H1 (cell line): ENCODE measurements at regions not wholly inside any gene's neighbourhood (a gene's known extent, or its start where the extent isn't known, plus 50 kb on each side); places are given as distances from the start of the nearest gene placed in this dataset.

Experiments
- CTCF ChIA-PET: fragments of 300-600 bp; sonication (Branson Sonifier 250); formaldehyde crosslinking; loops from one replicate; lab custom pipeline; 2021; ENCODE audit not compliant: partially characterized antibody; lab: Charles Lee
- POLR2A ChIA-PET: fragments of 300-600 bp; sonication (Branson Sonifier 250); formaldehyde crosslinking; loops from one replicate; lab custom pipeline; 2021; ENCODE audit warnings: inconsistent platforms; ENCODE audit not compliant: partially characterized antibody; lab: Charles Lee
- DNase-seq, 2 experiments: peaks; one replicate each; pipeline versions ENCODE4 v3.0.0 to v3.0.0-alpha.2; 2010 to 2022; ENCODE audit warnings: low spot score in 2 of 2, low read depth in 1 of 2, mixed read lengths in 1 of 2
- FAIRE-seq: peaks from 2 replicates; lab custom pipeline; 2011; peaks lifted over from hg19 to GRCh38; lab: Jason Lieb, UNC
- H2AFZ ChIP-seq: 2 replicates; pipeline ENCODE4 v1.8.1; 2012; ENCODE audit warnings: low read length, inconsistent platforms
- H2AK5ac ChIP-seq: 2 replicates; pipeline ENCODE4 v1.6.1; 2013; ENCODE audit warnings: low read depth, low read length
- H2BK120ac ChIP-seq: replicated peaks from 2 replicates; pipeline ENCODE3; 2013; ENCODE audit warnings: low read depth, low read length, inconsistent platforms
- H2BK12ac ChIP-seq: 2 replicates; pipeline ENCODE4 v1.6.1; 2013; ENCODE audit warnings: low read depth, low read length
- H2BK15ac ChIP-seq: 2 replicates; pipeline ENCODE4 v1.6.1; 2013; ENCODE audit warnings: low read length
- H2BK20ac ChIP-seq: 2 replicates; pipeline ENCODE4 v1.6.1; 2013; ENCODE audit warnings: low read length
- H2BK5ac ChIP-seq: 2 replicates; pipeline ENCODE4 v1.6.1; 2013; ENCODE audit warnings: low read depth, low read length
- H3K14ac ChIP-seq: 2 replicates; pipeline ENCODE4 v1.6.1; 2013; ENCODE audit warnings: inconsistent platforms; ENCODE audit not compliant: insufficient read length
- H3K18ac ChIP-seq: 2 replicates; pipeline ENCODE4 v1.6.1; 2013; ENCODE audit warnings: low read length; ENCODE audit errors: extremely low read depth
- H3K23ac ChIP-seq: 2 replicates; pipeline ENCODE4 v1.6.1; 2013; ENCODE audit warnings: inconsistent platforms; ENCODE audit not compliant: insufficient read length
- H3K23me2 ChIP-seq: 2 replicates; pipeline ENCODE4 v1.6.1; 2013; ENCODE audit warnings: low read depth, low read length
- H3K27ac ChIP-seq: 2 replicates; pipeline ENCODE4 v1.6.1; 2011; ENCODE audit warnings: low read depth, low read length, inconsistent platforms
- H3K27me3 ChIP-seq, 4 experiments: replicated peaks in 1 of 4; 1 replicate in 1 of 4; 2 replicates in 3 of 4; pipeline versions ENCODE4 v1.6.1 to v1.8.1; 2011 to 2013; ENCODE audit warnings: low read length in 3 of 4, mild to moderate bottlenecking in 3 of 4, inconsistent platforms in 2 of 4, mixed read lengths in 2 of 4, moderate library complexity in 1 of 4; ENCODE audit not compliant: control insufficient read depth in 3 of 4, insufficient read depth in 3 of 4; ENCODE audit errors: extremely low read depth in 1 of 4
- H3K36me3 ChIP-seq, 4 experiments: 2 replicates each; pipeline versions ENCODE4 v1.6.1 to v1.8.1; 2011 to 2013; ENCODE audit warnings: mild to moderate bottlenecking in 4 of 4, low read length in 3 of 4, moderate library complexity in 2 of 4, control low read depth in 1 of 4, inconsistent platforms in 1 of 4; ENCODE audit not compliant: insufficient read depth in 4 of 4, control insufficient read depth in 2 of 4
- H3K4ac ChIP-seq: replicated peaks from 2 replicates; pipeline ENCODE3; 2013; ENCODE audit warnings: low read length, low read depth, mixed read lengths, inconsistent platforms; ENCODE audit not compliant: insufficient read length
- H3K4me1 ChIP-seq, 4 experiments: replicated peaks in 1 of 4; 1 replicate in 1 of 4; 2 replicates in 3 of 4; pipeline versions ENCODE4 v1.6.1 to v1.8.1; 2011 to 2013; ENCODE audit warnings: low read length in 3 of 4, inconsistent platforms in 2 of 4, mixed read lengths in 1 of 4; ENCODE audit not compliant: insufficient read depth in 4 of 4, control insufficient read depth in 3 of 4
- H3K4me2 ChIP-seq, 2 experiments: 2 replicates each; pipeline versions ENCODE4 v1.6.1 to v1.8.1; 2011 to 2013; ENCODE audit warnings: low read depth in 2 of 2, low read length in 2 of 2, control low read depth in 1 of 2, inconsistent platforms in 1 of 2, mild to moderate bottlenecking in 1 of 2; ENCODE audit not compliant: insufficient read depth in 1 of 2
- H3K4me3 ChIP-seq, 4 experiments: fragments of 200-600, 300-600 bp in 1 of 4; sonication (generic), shearing (Covaris generic), sonication (Bioruptor Twin) in 1 of 4; 2 replicates each; pipeline versions ENCODE4 v1.5.1 to v1.8.1; 2011 to 2016; ENCODE audit warnings: low read length in 4 of 4, low read depth in 3 of 4, control low read depth in 2 of 4, inconsistent platforms in 2 of 4, mild to moderate bottlenecking in 2 of 4, mixed read lengths in 1 of 4, moderate library complexity in 1 of 4; ENCODE audit not compliant: insufficient read depth in 2 of 4; ENCODE audit errors: extremely low read depth in 1 of 4
- H3K56ac ChIP-seq: replicated peaks from 2 replicates; pipeline ENCODE3; 2013; ENCODE audit warnings: low read depth, mild to moderate bottlenecking, mixed read lengths, low read length, inconsistent platforms; ENCODE audit not compliant: insufficient read length
- H3K79me1 ChIP-seq: 2 replicates; pipeline ENCODE4 v1.6.1; 2013; ENCODE audit warnings: low read depth, low read length, control low read depth
- H3K79me2 ChIP-seq, 2 experiments: 2 replicates each; pipeline versions ENCODE4 v1.6.1 to v1.8.1; 2012 to 2013; ENCODE audit warnings: low read length in 2 of 2, mild to moderate bottlenecking in 2 of 2, inconsistent platforms in 1 of 2; ENCODE audit not compliant: insufficient read depth in 2 of 2, control insufficient read depth in 1 of 2
- H3K9ac ChIP-seq, 4 experiments: replicated peaks in 1 of 4; 1 replicate in 1 of 4; 2 replicates in 3 of 4; pipeline versions ENCODE4 v1.6.1 to v1.8.1; 2011 to 2013; ENCODE audit warnings: low read depth in 3 of 4, low read length in 3 of 4, control low read depth in 2 of 4, mild to moderate bottlenecking in 2 of 4, moderate library complexity in 2 of 4, inconsistent platforms in 1 of 4; ENCODE audit errors: extremely low read depth in 1 of 4
- H3K9me3 ChIP-seq, 2 experiments: 2 replicates each; pipeline versions ENCODE4 v1.6.1 to v1.8.1; 2012 to 2013; ENCODE audit warnings: mild to moderate bottlenecking in 2 of 2, moderate library complexity in 2 of 2, control low read depth in 1 of 2, inconsistent platforms in 1 of 2, low read depth in 1 of 2, low read length in 1 of 2, mixed read lengths in 1 of 2; ENCODE audit not compliant: insufficient read depth in 2 of 2
- H4K20me1 ChIP-seq, 2 experiments: replicated peaks in 1 of 2; 2 replicates each; pipeline versions ENCODE3 to v1.8.1; 2011 to 2013; ENCODE audit warnings: inconsistent platforms in 2 of 2, low read length in 2 of 2, mild to moderate bottlenecking in 1 of 2; ENCODE audit not compliant: insufficient read depth in 2 of 2, control insufficient read depth in 1 of 2
- H4K5ac ChIP-seq: 2 replicates; pipeline ENCODE4 v1.6.1; 2013; ENCODE audit warnings: low read length, low read depth, mixed read lengths, inconsistent platforms; ENCODE audit not compliant: insufficient read length
- H4K8ac ChIP-seq: 2 replicates; pipeline ENCODE4 v1.8.0; 2013; ENCODE audit warnings: mild to moderate bottlenecking, moderate library complexity, low read length, inconsistent platforms; ENCODE audit not compliant: insufficient read depth; ENCODE audit errors: extremely low read depth
- H4K91ac ChIP-seq: replicated peaks from 2 replicates; pipeline ENCODE3; 2013; ENCODE audit warnings: low read length, mixed read lengths, inconsistent platforms; ENCODE audit not compliant: insufficient read length
- ATF2 ChIP-seq: IDR thresholded peaks from 2 replicates; pipeline ENCODE4 v1.6.1; 2012; ENCODE audit warnings: low read length, inconsistent platforms
- BCL11A ChIP-seq, 2 experiments: IDR thresholded peaks; one replicate each; pipeline ENCODE4 v1.6.1; 2011; ENCODE audit warnings: low read depth in 2 of 2, low read length in 2 of 2, mild to moderate bottlenecking in 2 of 2
- CEBPB ChIP-seq: IDR thresholded peaks from 2 replicates; pipeline ENCODE4 v1.6.1; 2012; ENCODE audit warnings: low read depth, low read length
- GTF2F1 ChIP-seq: IDR thresholded peaks from 2 replicates; pipeline ENCODE4 v1.6.1; 2012; ENCODE audit warnings: low read depth, low read length, improper control_type of control experiment, borderline replicate concordance
- JUND ChIP-seq: IDR thresholded peaks from 2 replicates; pipeline ENCODE4 v1.6.1; 2011; ENCODE audit warnings: mild to moderate bottlenecking, improper control_type of control experiment, low read length
- POU5F1 ChIP-seq: IDR thresholded peaks from 2 replicates; pipeline ENCODE4 v1.6.1; 2011; ENCODE audit warnings: low read depth, mild to moderate bottlenecking, low read length, moderate library complexity
- RXRA ChIP-seq: IDR thresholded peaks from 2 replicates; pipeline ENCODE4 v1.6.1; 2011; ENCODE audit warnings: low read depth, mild to moderate bottlenecking, low read length, moderate library complexity; ENCODE audit not compliant: insufficient read depth
- TAF1 ChIP-seq: IDR thresholded peaks from 2 replicates; pipeline ENCODE4 v1.6.1; 2011; ENCODE audit warnings: mild to moderate bottlenecking, low read depth, low read length
- WGBS, 2 experiments: shearing (Covaris generic) in 1 of 2; methylation state at CpG; one replicate each; pipeline versions ENCODE4 v1.1.6 to v1.1.7; 2013 to 2015; ENCODE audit warnings: low lambda C conversion rate in 2 of 2, mixed read lengths in 2 of 2, inconsistent platforms in 1 of 2, low coverage in 1 of 2, missing lambda C conversion rate in 1 of 2; ENCODE audit not compliant: insufficient replicate concordance in 2 of 2, insufficient coverage in 1 of 2, insufficient read length in 1 of 2; ENCODE audit errors: extremely low coverage in 1 of 2, missing lambda C conversion rate in 1 of 2; 5-methylcytosine and 5-hydroxymethylcytosine counted together

- CTCF ChIA-PET: no interaction called here
- H4K91ac ChIP-seq: no peak overlapping the region
- H3K4me3 ChIP-seq: no peak overlapping the region
- no peak overlapping the region for H2BK12ac ChIP-seq
- no peak overlapping the region for H2AFZ ChIP-seq
- no peaks in the 10 kb centered on the region for H3K79me1 ChIP-seq
- H3K18ac ChIP-seq: no peak overlapping the region
- no peak overlapping the region for H3K9ac ChIP-seq
- no peaks in the 10 kb centered on the region for H3K79me2 ChIP-seq
- no peak overlapping the region for H4K5ac ChIP-seq
- 97% methylated on average over 2 of the region's 2 CpGs; no CpG with 5 or more reads in 1 of the 2 experiments for WGBS, 2 experiments
- no peaks in the 10 kb centered on the region for H3K27me3 ChIP-seq
- no peak overlapping the region for H2BK20ac ChIP-seq
- DNase-seq: no peak
- H3K14ac ChIP-seq: no peak overlapping the region
- no peak overlapping the region for H3K56ac ChIP-seq
- no peaks in the 10 kb centered on the region for H4K20me1 ChIP-seq
- POLR2A ChIA-PET: no interaction called here
- H3K27ac ChIP-seq: no peak overlapping the region
- H2BK120ac ChIP-seq: no peak overlapping the region
- H2BK5ac ChIP-seq: no peak overlapping the region
- TF ChIP-seq RXRA (no peak), JUND (no peak), BCL11A (IDR thresholded peaks at IDR 0.05; ENCODE audit: low read depth in 2 of 2, low read length in 2 of 2) (no peak), ATF2 (no peak), TAF1 (no peak), POU5F1 (no peak), GTF2F1 (no peak), CEBPB (no peak)
- H3K36me3 ChIP-seq: no peaks in the 10 kb centered on the region
- H2AK5ac ChIP-seq: no peak overlapping the region
- no peak overlapping the region for H2BK15ac ChIP-seq
- H3K9me3 ChIP-seq: peaks cover 0 to 9% of the 10 kb centered on the region in 2 experiments; a peak in 1 of 4 replicates
- FAIRE-seq: no peak
- no peak overlapping the region for H4K8ac ChIP-seq
- no peak overlapping the region for H3K23ac ChIP-seq
- H3K4me1 ChIP-seq: no peaks in the 10 kb centered on the region
- no peak overlapping the region for H3K4me2 ChIP-seq
- H3K4ac ChIP-seq: no peak overlapping the region
- no peaks in the 10 kb centered on the region for H3K23me2 ChIP-seq
These were observed 343.4 kb downstream of the GPD2 start for GRCh38 chr2:156779416-156780120.
